ENCODE measurements at regions not wholly inside any gene's neighbourhood (a gene's known extent, or its start where the extent isn't known, plus 50 kb on each side); places are given as distances from the start of the nearest gene placed in this dataset.
A peak's percentile ranks its signal among the peaks of the same experiment; 100 is the strongest.

- no peaks in the 10 kb centered on the region for H3K4me1 Mint-ChIP-seq (ENCODE audit: low read depth)
- H3K27me3 Mint-ChIP-seq (ENCODE audit: low read depth): no peaks in the 10 kb centered on the region
- H3K36me3 Mint-ChIP-seq (ENCODE audit: insufficient read depth): no peaks in the 10 kb centered on the region
- no peak overlapping the region for H3K4me3 Mint-ChIP-seq
- ATAC-seq: no peak
- DNase-seq: no peak
- H3K9me3 Mint-ChIP-seq: peaks cover 10% of the 10 kb centered on the region
Observed at GRCh38 chr10:54905578-54906192, 104.7 kb upstream of the PCDH15 start.

- Mint-ChIP-seq H3K36me3 (ENCODE audit: insufficient read depth) (no peaks in the 10 kb centered on the region), H3K27me3 (ENCODE audit: low read depth) (no peaks in the 10 kb centered on the region), H3K4me3 (no peak overlapping the region), H3K4me1 (ENCODE audit: low read depth) (no peaks in the 10 kb centered on the region), H3K9me3 (peaks cover 3% of the 10 kb centered on the region)
- ATAC-seq (no peak), DNase-seq (no peak)
Observed at GRCh38 chr10:54904833-54905232, 103.8 kb upstream of the PCDH15 start.

GRCh38 chr10:54903745-54904144 lies 102.7 kb upstream of the PCDH15 start:
- ATAC-seq: no peak
- H3K9me3 Mint-ChIP-seq: peaks cover 3% of the 10 kb centered on the region
- H3K27me3 Mint-ChIP-seq (ENCODE audit: low read depth): no peaks in the 10 kb centered on the region
- no peak overlapping the region for H3K4me3 Mint-ChIP-seq
- H3K36me3 Mint-ChIP-seq (ENCODE audit: insufficient read depth): no peaks in the 10 kb centered on the region
- no peak for DNase-seq
- H3K4me1 Mint-ChIP-seq (ENCODE audit: low read depth): no peaks in the 10 kb centered on the region

GRCh38 chr10:54900584-54900983 lies 99.6 kb upstream of the PCDH15 start:
- H3K36me3 Mint-ChIP-seq (ENCODE audit: insufficient read depth): no peaks in the 10 kb centered on the region
- ATAC-seq (no peak), DNase-seq (no peak)
- H3K4me3 Mint-ChIP-seq: no peak overlapping the region
- peaks cover 3% of the 10 kb centered on the region for H3K9me3 Mint-ChIP-seq
- H3K4me1 Mint-ChIP-seq (ENCODE audit: low read depth): no peaks in the 10 kb centered on the region
- H3K27me3 Mint-ChIP-seq (ENCODE audit: low read depth): no peaks in the 10 kb centered on the region

GRCh38 chr10:54880996-54881395 lies 80.0 kb upstream of the PCDH15 start:
- H3K27me3 Mint-ChIP-seq (ENCODE audit: low read depth): no peaks in the 10 kb centered on the region
- H3K4me3 Mint-ChIP-seq: no peak overlapping the region
- no peak for DNase-seq
- H3K9me3 Mint-ChIP-seq: peaks cover 11% of the 10 kb centered on the region
- no peaks in the 10 kb centered on the region for H3K4me1 Mint-ChIP-seq (ENCODE audit: low read depth)
- no peak for ATAC-seq
- H3K36me3 Mint-ChIP-seq (ENCODE audit: insufficient read depth): no peaks in the 10 kb centered on the region

GRCh38 chr10:54869022-54869421 lies 68.0 kb upstream of the PCDH15 start:
- Mint-ChIP-seq H3K27me3 (ENCODE audit: low read depth) (no peaks in the 10 kb centered on the region), H3K9me3 (peaks cover 9% of the 10 kb centered on the region), H3K4me3 (no peak overlapping the region), H3K36me3 (ENCODE audit: insufficient read depth) (no peaks in the 10 kb centered on the region), H3K4me1 (ENCODE audit: low read depth) (no peaks in the 10 kb centered on the region)
- DNase-seq (no peak), ATAC-seq (no peak)

- DNase-seq: no peak
- Mint-ChIP-seq H3K27me3 (ENCODE audit: low read depth) (no peaks in the 10 kb centered on the region), H3K4me1 (ENCODE audit: low read depth) (no peaks in the 10 kb centered on the region), H3K9me3 (peaks cover 9% of the 10 kb centered on the region), H3K4me3 (no peak overlapping the region), H3K36me3 (ENCODE audit: insufficient read depth) (no peaks in the 10 kb centered on the region)
- no peak for ATAC-seq
Observed at GRCh38 chr10:54866666-54867065, 65.6 kb upstream of the PCDH15 start.

GRCh38 chr10:54854843-54855242 lies 53.8 kb upstream of the PCDH15 start:
- Mint-ChIP-seq H3K27me3 (ENCODE audit: low read depth) (no peaks in the 10 kb centered on the region), H3K36me3 (ENCODE audit: insufficient read depth) (no peaks in the 10 kb centered on the region), H3K4me3 (no peak overlapping the region), H3K9me3 (peaks cover 11% of the 10 kb centered on the region), H3K4me1 (ENCODE audit: low read depth) (no peaks in the 10 kb centered on the region)
- ATAC-seq: no peak
- no peak for DNase-seq

- Mint-ChIP-seq H3K4me3 (no peak overlapping the region), H3K36me3 (ENCODE audit: insufficient read depth) (no peaks in the 10 kb centered on the region), H3K9me3 (peaks cover 9% of the 10 kb centered on the region), H3K4me1 (ENCODE audit: low read depth) (no peaks in the 10 kb centered on the region), H3K27me3 (ENCODE audit: low read depth) (no peaks in the 10 kb centered on the region)
- DNase-seq (no peak), ATAC-seq (no peak)
Observed at GRCh38 chr10:54854389-54854788, 53.4 kb upstream of the PCDH15 start.

GRCh38 chr10:54853883-54854282 lies 52.9 kb upstream of the PCDH15 start:
- no peak for DNase-seq
- ATAC-seq: peak in 1 of 2 donors; percentile 40
- Mint-ChIP-seq H3K4me3 (no peak overlapping the region), H3K9me3 (peaks cover 8% of the 10 kb centered on the region), H3K4me1 (ENCODE audit: low read depth) (no peaks in the 10 kb centered on the region), H3K27me3 (ENCODE audit: low read depth) (no peaks in the 10 kb centered on the region), H3K36me3 (ENCODE audit: insufficient read depth) (no peaks in the 10 kb centered on the region)

Data from activated T-cell treated with anti-CD3 and anti-CD28 coated beads, Interleukin-2, amount 50 U/mL, for 4 hours (primary cell).